HEK293T (cell line): ENCODE measurements at regions not wholly inside any gene's neighbourhood (a gene's known extent, or its start where the extent isn't known, plus 50 kb on each side); places are given as distances from the start of the nearest gene placed in this dataset.

Experiments
- ARNT ChIP-seq: fragments of 450-650 bp; IDR thresholded peaks from 2 replicates; pipeline ENCODE4 v1.6.1; 2017; ENCODE audit warnings: mild to moderate bottlenecking
- CTBP1 ChIP-seq: fragments of 450-650 bp; IDR thresholded peaks from 2 replicates; pipeline ENCODE4 v1.6.1; 2016; ENCODE audit warnings: borderline replicate concordance
- ELF4 ChIP-seq: fragments of 450-650 bp; IDR thresholded peaks from 2 replicates; pipeline ENCODE4 v1.6.1; 2017; ENCODE audit warnings: antibody characterized with exemption
- FOXK2 ChIP-seq: fragments of 450-650 bp; IDR thresholded peaks from 2 replicates; pipeline ENCODE4 v1.6.1; 2016; ENCODE audit warnings: mild to moderate bottlenecking
- FOXM1 ChIP-seq: fragments of 450-650 bp; IDR thresholded peaks from 2 replicates; pipeline ENCODE4 v1.6.1; 2017; ENCODE audit warnings: mild to moderate bottlenecking, borderline replicate concordance
- NFRKB ChIP-seq: fragments of 450-650 bp; IDR thresholded peaks from 2 replicates; pipeline ENCODE4 v1.6.1; 2016; ENCODE audit warnings: mild to moderate bottlenecking, moderate library complexity
- SP1 ChIP-seq: fragments of 450-650 bp; IDR thresholded peaks from 2 replicates; pipeline ENCODE4 v1.6.1; 2017
- TARDBP ChIP-seq: fragments of 450-650 bp; IDR thresholded peaks from 2 replicates; pipeline ENCODE4 v1.6.1; 2016
- ZNF384 ChIP-seq: fragments of 450-650 bp; IDR thresholded peaks from 2 replicates; pipeline ENCODE4 v1.6.1; 2016

DNA sequence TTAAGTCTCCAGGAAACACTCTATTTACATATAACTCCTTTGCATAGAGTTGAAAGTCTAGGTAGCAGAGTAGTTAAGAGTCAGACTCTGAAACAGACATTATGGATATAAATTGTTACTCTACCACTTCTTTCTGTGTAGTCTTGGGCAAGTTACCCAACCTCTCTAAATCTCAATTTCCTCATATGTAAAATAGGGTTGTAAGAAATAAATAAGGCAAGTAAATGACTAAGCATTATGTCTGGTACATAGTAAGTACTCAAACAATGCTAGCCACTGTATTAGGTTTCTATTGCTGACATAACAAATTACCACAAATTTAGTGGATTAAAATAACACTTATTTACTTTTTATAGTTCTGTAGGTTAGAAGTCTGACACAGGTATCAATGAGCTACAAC is 394.1 kb downstream of the PRDM5 start:
- TF ChIP-seq FOXK2 (no peak), ARNT (no peak), TARDBP (no peak), ZNF384 (no peak), CTBP1 (no peak), ELF4 (no peak), SP1 (no peak), FOXM1 (no peak), NFRKB (no peak)
